H1 (cell line): ENCODE measurements at regions not wholly inside any gene's neighbourhood (a gene's known extent, or its start where the extent isn't known, plus 50 kb on each side); places are given as distances from the start of the nearest gene placed in this dataset.

Source experiments
- CTCF ChIA-PET: fragments of 300-600 bp; sonication (Branson Sonifier 250); formaldehyde crosslinking; loops from one replicate; lab custom pipeline; 2021; ENCODE audit not compliant: partially characterized antibody; lab: Charles Lee
- POLR2A ChIA-PET: fragments of 300-600 bp; sonication (Branson Sonifier 250); formaldehyde crosslinking; loops from one replicate; lab custom pipeline; 2021; ENCODE audit warnings: inconsistent platforms; ENCODE audit not compliant: partially characterized antibody; lab: Charles Lee
- DNase-seq, 2 experiments: peaks; one replicate each; pipeline versions ENCODE4 v3.0.0 to v3.0.0-alpha.2; 2010 to 2022; ENCODE audit warnings: low spot score in 2 of 2, low read depth in 1 of 2, mixed read lengths in 1 of 2
- FAIRE-seq: peaks from 2 replicates; lab custom pipeline; 2011; peaks lifted over from hg19 to GRCh38; lab: Jason Lieb, UNC
- H2AFZ ChIP-seq: 2 replicates; pipeline ENCODE4 v1.8.1; 2012; ENCODE audit warnings: low read length, inconsistent platforms
- H2AK5ac ChIP-seq: 2 replicates; pipeline ENCODE4 v1.6.1; 2013; ENCODE audit warnings: low read depth, low read length
- H2BK120ac ChIP-seq: replicated peaks from 2 replicates; pipeline ENCODE3; 2013; ENCODE audit warnings: low read depth, low read length, inconsistent platforms
- H2BK12ac ChIP-seq: 2 replicates; pipeline ENCODE4 v1.6.1; 2013; ENCODE audit warnings: low read depth, low read length
- H2BK15ac ChIP-seq: 2 replicates; pipeline ENCODE4 v1.6.1; 2013; ENCODE audit warnings: low read length
- H2BK20ac ChIP-seq: 2 replicates; pipeline ENCODE4 v1.6.1; 2013; ENCODE audit warnings: low read length
- H2BK5ac ChIP-seq: 2 replicates; pipeline ENCODE4 v1.6.1; 2013; ENCODE audit warnings: low read depth, low read length
- H3K14ac ChIP-seq: 2 replicates; pipeline ENCODE4 v1.6.1; 2013; ENCODE audit warnings: inconsistent platforms; ENCODE audit not compliant: insufficient read length
- H3K18ac ChIP-seq: 2 replicates; pipeline ENCODE4 v1.6.1; 2013; ENCODE audit warnings: low read length; ENCODE audit errors: extremely low read depth
- H3K23ac ChIP-seq: 2 replicates; pipeline ENCODE4 v1.6.1; 2013; ENCODE audit warnings: inconsistent platforms; ENCODE audit not compliant: insufficient read length
- H3K23me2 ChIP-seq: 2 replicates; pipeline ENCODE4 v1.6.1; 2013; ENCODE audit warnings: low read depth, low read length
- H3K27ac ChIP-seq: 2 replicates; pipeline ENCODE4 v1.6.1; 2011; ENCODE audit warnings: low read depth, low read length, inconsistent platforms
- H3K27me3 ChIP-seq, 4 experiments: replicated peaks in 1 of 4; 1 replicate in 1 of 4; 2 replicates in 3 of 4; pipeline versions ENCODE4 v1.6.1 to v1.8.1; 2011 to 2013; ENCODE audit warnings: low read length in 3 of 4, mild to moderate bottlenecking in 3 of 4, inconsistent platforms in 2 of 4, mixed read lengths in 2 of 4, moderate library complexity in 1 of 4; ENCODE audit not compliant: control insufficient read depth in 3 of 4, insufficient read depth in 3 of 4; ENCODE audit errors: extremely low read depth in 1 of 4
- H3K36me3 ChIP-seq, 4 experiments: 2 replicates each; pipeline versions ENCODE4 v1.6.1 to v1.8.1; 2011 to 2013; ENCODE audit warnings: mild to moderate bottlenecking in 4 of 4, low read length in 3 of 4, moderate library complexity in 2 of 4, control low read depth in 1 of 4, inconsistent platforms in 1 of 4; ENCODE audit not compliant: insufficient read depth in 4 of 4, control insufficient read depth in 2 of 4
- H3K4ac ChIP-seq: replicated peaks from 2 replicates; pipeline ENCODE3; 2013; ENCODE audit warnings: low read length, low read depth, mixed read lengths, inconsistent platforms; ENCODE audit not compliant: insufficient read length
- H3K4me1 ChIP-seq, 4 experiments: replicated peaks in 1 of 4; 1 replicate in 1 of 4; 2 replicates in 3 of 4; pipeline versions ENCODE4 v1.6.1 to v1.8.1; 2011 to 2013; ENCODE audit warnings: low read length in 3 of 4, inconsistent platforms in 2 of 4, mixed read lengths in 1 of 4; ENCODE audit not compliant: insufficient read depth in 4 of 4, control insufficient read depth in 3 of 4
- H3K4me2 ChIP-seq, 2 experiments: 2 replicates each; pipeline versions ENCODE4 v1.6.1 to v1.8.1; 2011 to 2013; ENCODE audit warnings: low read depth in 2 of 2, low read length in 2 of 2, control low read depth in 1 of 2, inconsistent platforms in 1 of 2, mild to moderate bottlenecking in 1 of 2; ENCODE audit not compliant: insufficient read depth in 1 of 2
- H3K4me3 ChIP-seq, 4 experiments: fragments of 200-600, 300-600 bp in 1 of 4; sonication (generic), shearing (Covaris generic), sonication (Bioruptor Twin) in 1 of 4; 2 replicates each; pipeline versions ENCODE4 v1.5.1 to v1.8.1; 2011 to 2016; ENCODE audit warnings: low read length in 4 of 4, low read depth in 3 of 4, control low read depth in 2 of 4, inconsistent platforms in 2 of 4, mild to moderate bottlenecking in 2 of 4, mixed read lengths in 1 of 4, moderate library complexity in 1 of 4; ENCODE audit not compliant: insufficient read depth in 2 of 4; ENCODE audit errors: extremely low read depth in 1 of 4
- H3K56ac ChIP-seq: replicated peaks from 2 replicates; pipeline ENCODE3; 2013; ENCODE audit warnings: low read depth, mild to moderate bottlenecking, mixed read lengths, low read length, inconsistent platforms; ENCODE audit not compliant: insufficient read length
- H3K79me1 ChIP-seq: 2 replicates; pipeline ENCODE4 v1.6.1; 2013; ENCODE audit warnings: low read depth, low read length, control low read depth
- H3K79me2 ChIP-seq, 2 experiments: 2 replicates each; pipeline versions ENCODE4 v1.6.1 to v1.8.1; 2012 to 2013; ENCODE audit warnings: low read length in 2 of 2, mild to moderate bottlenecking in 2 of 2, inconsistent platforms in 1 of 2; ENCODE audit not compliant: insufficient read depth in 2 of 2, control insufficient read depth in 1 of 2
- H3K9ac ChIP-seq, 4 experiments: replicated peaks in 1 of 4; 1 replicate in 1 of 4; 2 replicates in 3 of 4; pipeline versions ENCODE4 v1.6.1 to v1.8.1; 2011 to 2013; ENCODE audit warnings: low read depth in 3 of 4, low read length in 3 of 4, control low read depth in 2 of 4, mild to moderate bottlenecking in 2 of 4, moderate library complexity in 2 of 4, inconsistent platforms in 1 of 4; ENCODE audit errors: extremely low read depth in 1 of 4
- H3K9me3 ChIP-seq, 2 experiments: 2 replicates each; pipeline versions ENCODE4 v1.6.1 to v1.8.1; 2012 to 2013; ENCODE audit warnings: mild to moderate bottlenecking in 2 of 2, moderate library complexity in 2 of 2, control low read depth in 1 of 2, inconsistent platforms in 1 of 2, low read depth in 1 of 2, low read length in 1 of 2, mixed read lengths in 1 of 2; ENCODE audit not compliant: insufficient read depth in 2 of 2
- H4K20me1 ChIP-seq, 2 experiments: replicated peaks in 1 of 2; 2 replicates each; pipeline versions ENCODE3 to v1.8.1; 2011 to 2013; ENCODE audit warnings: inconsistent platforms in 2 of 2, low read length in 2 of 2, mild to moderate bottlenecking in 1 of 2; ENCODE audit not compliant: insufficient read depth in 2 of 2, control insufficient read depth in 1 of 2
- H4K5ac ChIP-seq: 2 replicates; pipeline ENCODE4 v1.6.1; 2013; ENCODE audit warnings: low read length, low read depth, mixed read lengths, inconsistent platforms; ENCODE audit not compliant: insufficient read length
- H4K8ac ChIP-seq: 2 replicates; pipeline ENCODE4 v1.8.0; 2013; ENCODE audit warnings: mild to moderate bottlenecking, moderate library complexity, low read length, inconsistent platforms; ENCODE audit not compliant: insufficient read depth; ENCODE audit errors: extremely low read depth
- H4K91ac ChIP-seq: replicated peaks from 2 replicates; pipeline ENCODE3; 2013; ENCODE audit warnings: low read length, mixed read lengths, inconsistent platforms; ENCODE audit not compliant: insufficient read length
- ATF2 ChIP-seq: IDR thresholded peaks from 2 replicates; pipeline ENCODE4 v1.6.1; 2012; ENCODE audit warnings: low read length, inconsistent platforms
- BRCA1 ChIP-seq: IDR thresholded peaks from 2 replicates; pipeline ENCODE4 v1.6.1; 2012; ENCODE audit warnings: low read depth, low read length, improper control_type of control experiment
- CHD1 ChIP-seq: IDR thresholded peaks from 2 replicates; pipeline ENCODE4 v1.6.1; 2012; ENCODE audit warnings: low read depth, low read length, improper control_type of control experiment
- EZH2 ChIP-seq: fragments of 200-600 bp; sonication (generic); IDR thresholded peaks from 2 replicates; pipeline ENCODE4 v1.7.1; 2012; ENCODE audit warnings: low read depth, mild to moderate bottlenecking, moderate library complexity, low read length, inconsistent platforms; ENCODE audit not compliant: severe bottlenecking
- FOSL1 ChIP-seq: IDR thresholded peaks from 2 replicates; pipeline ENCODE4 v1.6.1; 2011; ENCODE audit warnings: mild to moderate bottlenecking, low read depth, low read length, moderate library complexity; ENCODE audit not compliant: insufficient read depth
- HDAC2 ChIP-seq, 2 experiments: fragments of 300-600 bp in 1 of 2; sonication (generic) in 1 of 2; IDR thresholded peaks; 2 replicates each; pipeline ENCODE4 v1.6.1; 2011 to 2012; ENCODE audit warnings: low read depth in 2 of 2, low read length in 2 of 2, mild to moderate bottlenecking in 2 of 2, moderate library complexity in 2 of 2, borderline replicate concordance in 1 of 2, inconsistent platforms in 1 of 2
- NRF1 ChIP-seq: IDR thresholded peaks from 2 replicates; pipeline ENCODE4 v1.6.1; 2011; ENCODE audit warnings: mild to moderate bottlenecking, low read depth, low read length, improper control_type of control experiment
- POU5F1 ChIP-seq: IDR thresholded peaks from 2 replicates; pipeline ENCODE4 v1.6.1; 2011; ENCODE audit warnings: low read depth, mild to moderate bottlenecking, low read length, moderate library complexity
- RBBP5 ChIP-seq: IDR thresholded peaks from 2 replicates; pipeline ENCODE4 v1.7.1; 2012; ENCODE audit warnings: low read depth, mild to moderate bottlenecking, inconsistent platforms, low read length, moderate library complexity, borderline replicate concordance
- RXRA ChIP-seq: IDR thresholded peaks from 2 replicates; pipeline ENCODE4 v1.6.1; 2011; ENCODE audit warnings: low read depth, mild to moderate bottlenecking, low read length, moderate library complexity; ENCODE audit not compliant: insufficient read depth
- SP2 ChIP-seq: IDR thresholded peaks from 2 replicates; pipeline ENCODE4 v1.6.1; 2012; ENCODE audit warnings: mild to moderate bottlenecking, low read length, inconsistent platforms
- TEAD4 ChIP-seq: IDR thresholded peaks from 2 replicates; pipeline ENCODE4 v1.6.1; 2012; ENCODE audit warnings: low read depth, low read length, inconsistent platforms, mixed read lengths
- ZNF274 ChIP-seq: IDR thresholded peaks from 2 replicates; pipeline ENCODE4 v1.7.0; 2012; ENCODE audit warnings: low read length, borderline replicate concordance; ENCODE audit errors: extremely low read depth
- WGBS, 2 experiments: shearing (Covaris generic) in 1 of 2; methylation state at CpG; one replicate each; pipeline versions ENCODE4 v1.1.6 to v1.1.7; 2013 to 2015; ENCODE audit warnings: low lambda C conversion rate in 2 of 2, mixed read lengths in 2 of 2, inconsistent platforms in 1 of 2, low coverage in 1 of 2, missing lambda C conversion rate in 1 of 2; ENCODE audit not compliant: insufficient replicate concordance in 2 of 2, insufficient coverage in 1 of 2, insufficient read length in 1 of 2; ENCODE audit errors: extremely low coverage in 1 of 2, missing lambda C conversion rate in 1 of 2; 5-methylcytosine and 5-hydroxymethylcytosine counted together

GRCh38 chr6:165191461-165191860 is 117.9 kb downstream of the C6orf118 start:
- FAIRE-seq, result no peak
- POLR2A ChIA-PET, result no interaction called here
- H3K23me2 ChIP-seq, result no peaks in the 10 kb centered on the region
- no peak overlapping the region for H2BK12ac ChIP-seq
- no peak overlapping the region for H2BK5ac ChIP-seq
- no peak for DNase-seq
- no peak overlapping the region for H3K56ac ChIP-seq
- no peak overlapping the region for H3K14ac ChIP-seq
- no peak overlapping the region for H4K8ac ChIP-seq
- no peaks in the 10 kb centered on the region for H3K79me2 ChIP-seq
- H3K18ac ChIP-seq, result no peak overlapping the region
- H3K4me1 ChIP-seq, result no peaks in the 10 kb centered on the region
- no peak overlapping the region for H3K4ac ChIP-seq
- no peaks in the 10 kb centered on the region; a peak in 1 of 8 replicates for H3K36me3 ChIP-seq
- no peaks in the 10 kb centered on the region for H4K20me1 ChIP-seq
- H3K27ac ChIP-seq, result no peak overlapping the region
- 88% methylated on average over 2 of the region's 2 CpGs; no CpG with 5 or more reads in 1 of the 2 experiments for WGBS, 2 experiments
- peaks cover 0 to 2% of the 10 kb centered on the region in 2 experiments; a peak in 2 of 4 replicates for H3K9me3 ChIP-seq
- no peak overlapping the region for H3K4me3 ChIP-seq
- no peak overlapping the region for H2BK20ac ChIP-seq
- no peak overlapping the region for H2BK120ac ChIP-seq
- H2BK15ac ChIP-seq, result no peak overlapping the region
- no peak overlapping the region for H3K4me2 ChIP-seq
- H3K9ac ChIP-seq, result no peak overlapping the region
- H3K79me1 ChIP-seq, result no peaks in the 10 kb centered on the region
- CTCF ChIA-PET, result no interaction called here
- H3K27me3 ChIP-seq, result no peaks in the 10 kb centered on the region
- H4K5ac ChIP-seq, result no peak overlapping the region
- H3K23ac ChIP-seq, result no peak overlapping the region
- H2AFZ ChIP-seq, result no peak overlapping the region
- H2AK5ac ChIP-seq, result no peak overlapping the region
- H4K91ac ChIP-seq, result no peak overlapping the region
- TF ChIP-seq BRCA1, result no peak
- TF ChIP-seq NRF1, result no peak
- TF ChIP-seq TEAD4, result no peak
- no peak for TF ChIP-seq RXRA
- no peak for TF ChIP-seq SP2
- TF ChIP-seq FOSL1, result no peak
- TF ChIP-seq HDAC2 (IDR thresholded peaks at IDR 0.05; ENCODE audit: borderline replicate concordance in 1 of 2, low read depth in 2 of 2, low read length in 2 of 2), result no peak
- no peak for TF ChIP-seq EZH2
- TF ChIP-seq CHD1, result no peak
- no peak for TF ChIP-seq ATF2
- no peak for TF ChIP-seq RBBP5
- no peak for TF ChIP-seq POU5F1
- TF ChIP-seq ZNF274, result no peak
